Transverse colon (tissue), 4 donors: ENCODE measurements at regions not wholly inside any gene's neighbourhood (a gene's known extent, or its start where the extent isn't known, plus 50 kb on each side); places are given as distances from the start of the nearest gene placed in this dataset.
"Not testable (repeated sequence)": the region's sequence is repeated elsewhere in the genome, so short reads cannot be mapped to it uniquely, and the experiment has no call there.

ENCODE experiments used
- EP300 ChIP-seq: sonication (generic); formaldehyde crosslinking; IDR thresholded peaks from one replicate; pipeline ENCODE4 v1.6.1; 2017; ENCODE audit warnings: antibody characterized with exemption, low read depth
- POLR2A ChIP-seq: fragments of 450-650 bp; IDR thresholded peaks from one replicate; pipeline ENCODE4 v1.6.1; 2016; ENCODE audit warnings: antibody characterized with exemption, mild to moderate bottlenecking, moderate library complexity
- POLR2AphosphoS5 ChIP-seq, 3 donors: sonication (generic); formaldehyde crosslinking; IDR thresholded peaks; one replicate each; pipeline ENCODE4 v1.6.1; 2016; ENCODE audit warnings: antibody characterized with exemption in 3 of 3
- TF ChIP-seq, protein P1 (sequence below), 5 experiments: fragments of 200-600 bp in 3 of 5; fragments of 450-650 bp in 2 of 5; sonication (generic) in 3 of 5; IDR thresholded peaks; 1 replicate in 2 of 5; 2 replicates in 3 of 5; pipeline ENCODE4 v1.5.1; 2016 to 2017; ENCODE audit warnings: antibody characterized with exemption in 5 of 5, inconsistent platforms in 3 of 5, mild to moderate bottlenecking in 2 of 5, moderate library complexity in 1 of 5

DNA sequence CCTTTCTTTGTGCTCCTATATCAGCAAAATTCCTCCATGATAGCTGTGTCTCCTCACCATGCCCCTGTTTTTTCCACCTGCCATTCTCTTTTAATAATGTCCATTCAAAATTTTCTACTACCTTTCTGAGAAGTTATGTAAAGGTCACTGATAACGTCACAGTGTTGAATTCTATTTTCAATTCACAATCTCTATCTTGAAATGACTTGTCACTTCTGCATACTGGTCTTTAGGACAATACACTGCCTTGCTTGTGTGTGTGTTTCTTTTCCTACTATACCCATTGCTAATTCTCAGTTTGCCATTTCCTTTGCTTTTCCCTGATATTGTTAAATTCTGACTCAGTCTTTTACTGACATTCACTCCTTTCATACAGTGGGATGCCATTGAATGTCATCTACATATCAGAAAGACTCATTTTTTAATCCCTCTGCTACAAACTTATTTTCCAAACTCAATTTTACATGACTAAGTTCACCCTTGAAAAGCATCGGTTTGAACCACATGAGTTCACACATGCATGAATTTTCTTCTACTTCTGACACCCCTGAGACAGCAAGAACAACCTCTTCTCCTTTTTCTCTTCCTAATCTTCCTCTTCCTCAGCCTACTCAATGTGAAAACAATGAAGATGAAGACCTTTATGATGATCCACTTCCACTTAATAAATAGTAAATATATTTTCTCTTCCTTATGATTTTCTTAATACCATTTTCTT, 1470.7 kb downstream of the CDY2B start:
- TF ChIP-seq POLR2AphosphoS5 (IDR thresholded peaks at IDR 0.05); POLR2A; EP300: not testable (repeated sequence)
- TF ChIP-seq, protein P1, sequence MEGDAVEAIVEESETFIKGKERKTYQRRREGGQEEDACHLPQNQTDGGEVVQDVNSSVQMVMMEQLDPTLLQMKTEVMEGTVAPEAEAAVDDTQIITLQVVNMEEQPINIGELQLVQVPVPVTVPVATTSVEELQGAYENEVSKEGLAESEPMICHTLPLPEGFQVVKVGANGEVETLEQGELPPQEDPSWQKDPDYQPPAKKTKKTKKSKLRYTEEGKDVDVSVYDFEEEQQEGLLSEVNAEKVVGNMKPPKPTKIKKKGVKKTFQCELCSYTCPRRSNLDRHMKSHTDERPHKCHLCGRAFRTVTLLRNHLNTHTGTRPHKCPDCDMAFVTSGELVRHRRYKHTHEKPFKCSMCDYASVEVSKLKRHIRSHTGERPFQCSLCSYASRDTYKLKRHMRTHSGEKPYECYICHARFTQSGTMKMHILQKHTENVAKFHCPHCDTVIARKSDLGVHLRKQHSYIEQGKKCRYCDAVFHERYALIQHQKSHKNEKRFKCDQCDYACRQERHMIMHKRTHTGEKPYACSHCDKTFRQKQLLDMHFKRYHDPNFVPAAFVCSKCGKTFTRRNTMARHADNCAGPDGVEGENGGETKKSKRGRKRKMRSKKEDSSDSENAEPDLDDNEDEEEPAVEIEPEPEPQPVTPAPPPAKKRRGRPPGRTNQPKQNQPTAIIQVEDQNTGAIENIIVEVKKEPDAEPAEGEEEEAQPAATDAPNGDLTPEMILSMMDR (IDR thresholded peaks at IDR 0.05), result not testable (repeated sequence)
